ENCODE measurements at regions not wholly inside any gene's neighbourhood (a gene's known extent, or its start where the extent isn't known, plus 50 kb on each side); places are given as distances from the start of the nearest gene placed in this dataset.

DNA sequence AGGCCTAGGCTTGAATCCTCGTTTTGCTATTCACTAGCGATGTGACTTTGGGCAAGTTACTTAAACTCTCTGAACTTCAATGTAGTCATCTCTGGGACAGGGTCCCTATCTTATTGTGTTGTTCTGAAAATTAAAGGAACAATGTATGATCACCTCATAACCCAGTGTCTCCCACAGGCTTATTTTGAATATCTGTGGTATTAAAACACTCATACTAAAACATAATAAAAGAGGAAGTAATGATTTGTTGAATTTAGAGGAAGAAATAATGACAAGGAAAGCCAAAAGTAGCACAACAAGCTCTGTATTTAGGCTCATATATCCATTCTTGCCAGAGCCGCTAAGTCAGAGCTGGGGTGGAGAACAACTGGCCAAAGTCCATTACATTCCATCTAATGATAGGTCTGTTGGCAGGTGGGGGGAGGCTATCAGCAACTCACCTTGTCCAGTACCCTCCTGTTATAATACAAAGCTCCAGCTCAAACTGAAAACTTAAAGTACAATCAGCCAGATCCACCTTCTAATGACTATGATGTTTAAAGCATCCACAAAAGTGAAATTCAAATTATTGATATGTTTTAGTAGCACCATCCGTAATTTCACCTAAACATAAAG is 64.5 kb upstream of the LSM6 start:
- TF ChIP-seq CTCF (IDR thresholded peaks at IDR 0.05; ENCODE audit: unreplicated experiment) = no peak
- no peak for DNase-seq
- intact Hi-C loops (cut with micrococcal nuclease; ENCODE audit: unreplicated experiment) = no loop called here
- Mint-ChIP-seq H3K27me3 (ENCODE audit: unreplicated experiment) (peaks cover 6% of the 10 kb centered on the region), H3K4me1 (ENCODE audit: low read depth, unreplicated experiment) (no peaks in the 10 kb centered on the region), H3K27ac (ENCODE audit: unreplicated experiment) (no peak overlapping the region), H3K4me3 (ENCODE audit: low read depth, unreplicated experiment) (no peak overlapping the region), H3K9me3 (ENCODE audit: low read depth, unreplicated experiment) (peaks cover 2% of the 10 kb centered on the region), H3K36me3 (ENCODE audit: insufficient read depth, unreplicated experiment) (no peaks in the 10 kb centered on the region)
- no TSS peak for BruUV-seq (replicated peaks)
- CTCF ChIA-PET = no interaction called here

GRCh38 chr4:146108756-146109155 is 66.8 kb upstream of the LSM6 start:
- no peaks in the 10 kb centered on the region for H3K36me3 Mint-ChIP-seq (ENCODE audit: insufficient read depth, unreplicated experiment)
- CTCF ChIA-PET = no interaction called here
- BruUV-seq (replicated peaks) = no TSS peak
- H3K27ac Mint-ChIP-seq (ENCODE audit: unreplicated experiment) = no peak overlapping the region
- no peaks in the 10 kb centered on the region for H3K27me3 Mint-ChIP-seq (ENCODE audit: unreplicated experiment)
- DNase-seq = no peak
- H3K4me3 Mint-ChIP-seq (ENCODE audit: low read depth, unreplicated experiment) = no peak overlapping the region
- H3K4me1 Mint-ChIP-seq (ENCODE audit: low read depth, unreplicated experiment) = no peaks in the 10 kb centered on the region
- no peaks in the 10 kb centered on the region for H3K9me3 Mint-ChIP-seq (ENCODE audit: low read depth, unreplicated experiment)
- intact Hi-C loops (cut with micrococcal nuclease; ENCODE audit: unreplicated experiment) = no loop called here
- TF ChIP-seq CTCF (IDR thresholded peaks at IDR 0.05; ENCODE audit: unreplicated experiment) = no peak

- H3K27ac Mint-ChIP-seq (ENCODE audit: unreplicated experiment) = no peak overlapping the region
- no peaks in the 10 kb centered on the region for H3K36me3 Mint-ChIP-seq (ENCODE audit: insufficient read depth, unreplicated experiment)
- no peaks in the 10 kb centered on the region for H3K9me3 Mint-ChIP-seq (ENCODE audit: low read depth, unreplicated experiment)
- CTCF ChIA-PET = interaction anchor here (0.6 kb wide), 1 partner anchor 1576 kb away, joined by 3 read pairs; the partner anchor contains the start of gene PRMT9
- no peak for DNase-seq
- intact Hi-C loops (cut with micrococcal nuclease; ENCODE audit: unreplicated experiment) = no loop called here
- no peak for TF ChIP-seq CTCF (IDR thresholded peaks at IDR 0.05; ENCODE audit: unreplicated experiment)
- no peaks in the 10 kb centered on the region for H3K4me1 Mint-ChIP-seq (ENCODE audit: low read depth, unreplicated experiment)
- no TSS peak for BruUV-seq (replicated peaks)
- H3K27me3 Mint-ChIP-seq (ENCODE audit: unreplicated experiment) = no peaks in the 10 kb centered on the region
- H3K4me3 Mint-ChIP-seq (ENCODE audit: low read depth, unreplicated experiment) = no peak overlapping the region
Measured at GRCh38 chr4:146107587-146108240, 67.8 kb upstream of the LSM6 start.

DNA sequence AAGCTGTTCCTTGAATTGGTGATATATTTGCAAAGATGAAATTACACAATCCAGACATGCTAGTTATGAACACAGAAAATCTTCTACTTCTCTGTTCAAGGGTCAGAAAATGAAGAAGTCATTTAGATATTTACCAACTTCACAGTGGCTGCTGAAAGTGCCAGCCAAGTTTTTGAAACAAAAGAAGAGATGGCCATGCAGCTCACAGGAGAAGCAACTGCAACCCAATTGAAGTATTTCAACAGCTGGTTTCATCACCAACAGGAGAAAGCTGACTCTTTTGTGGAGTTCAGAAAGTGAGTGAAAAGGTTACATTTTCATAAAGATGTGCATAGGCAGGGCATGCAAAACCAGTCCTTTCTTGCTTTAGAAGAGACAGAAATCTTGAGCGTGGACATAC is 70.1 kb upstream of the LSM6 start:
- no peaks in the 10 kb centered on the region for H3K27me3 Mint-ChIP-seq (ENCODE audit: unreplicated experiment)
- DNase-seq = no peak
- no peak for TF ChIP-seq CTCF (IDR thresholded peaks at IDR 0.05; ENCODE audit: unreplicated experiment)
- CTCF ChIA-PET = no interaction called here
- H3K4me3 Mint-ChIP-seq (ENCODE audit: low read depth, unreplicated experiment) = no peak overlapping the region
- BruUV-seq (replicated peaks) = no TSS peak
- H3K36me3 Mint-ChIP-seq (ENCODE audit: insufficient read depth, unreplicated experiment) = no peaks in the 10 kb centered on the region
- H3K27ac Mint-ChIP-seq (ENCODE audit: unreplicated experiment) = no peak overlapping the region
- no peaks in the 10 kb centered on the region for H3K4me1 Mint-ChIP-seq (ENCODE audit: low read depth, unreplicated experiment)
- intact Hi-C loops (cut with micrococcal nuclease; ENCODE audit: unreplicated experiment) = no loop called here
- H3K9me3 Mint-ChIP-seq (ENCODE audit: low read depth, unreplicated experiment) = no peaks in the 10 kb centered on the region
